CD4-positive, alpha-beta T cell treated with Interleukin-6 for 4 hours (primary cell): ENCODE measurements at regions not wholly inside any gene's neighbourhood (a gene's known extent, or its start where the extent isn't known, plus 50 kb on each side); places are given as distances from the start of the nearest gene placed in this dataset.
"Not testable (repeated sequence)": the region's sequence is repeated elsewhere in the genome, so short reads cannot be mapped to it uniquely, and the experiment has no call there.

Experiments used
- DNase-seq: peaks from one replicate; pipeline ENCODE4 v3.0.0-alpha.2; 2020; ENCODE audit warnings: mixed read lengths

DNA sequence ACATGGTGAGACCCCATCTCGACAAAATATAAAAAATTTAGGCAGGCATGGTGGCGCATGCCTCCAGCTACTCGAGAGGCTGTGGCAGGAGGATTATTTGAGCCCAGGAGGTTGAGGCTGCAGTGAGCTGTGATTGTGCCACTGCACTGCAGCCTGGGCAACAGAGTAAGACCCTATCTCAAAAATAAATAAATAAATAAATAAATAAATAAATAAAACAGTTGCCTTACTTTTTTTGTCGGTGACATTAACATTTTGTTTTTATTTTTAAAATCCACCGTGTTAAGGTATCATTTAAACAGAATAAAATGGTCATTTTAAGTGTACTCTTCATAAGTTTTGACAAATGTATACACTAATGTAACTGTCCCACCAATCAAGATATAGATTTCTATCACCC, 57.0 kb downstream of the RASL11A start:
- no peak for DNase-seq

DNA sequence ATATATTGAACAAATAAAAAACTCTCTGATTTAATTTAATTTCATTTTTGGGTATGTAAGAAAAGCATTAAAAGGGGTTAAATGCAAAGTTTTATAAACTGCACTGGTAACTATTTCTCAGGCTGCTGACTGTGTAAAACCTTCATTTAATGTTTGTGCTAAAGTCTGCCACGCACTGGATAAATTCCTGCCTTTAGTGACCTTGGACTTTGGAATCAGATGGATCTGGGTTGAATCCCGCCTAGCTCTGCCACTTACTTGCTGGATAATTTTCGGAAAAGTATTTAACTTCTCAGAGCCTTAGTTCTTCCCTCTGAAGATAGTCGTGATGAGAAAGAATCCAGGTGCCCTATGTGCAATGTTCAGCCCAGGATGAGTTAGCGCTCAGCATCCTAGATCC, 58.6 kb downstream of the RASL11A start:
- no peak for DNase-seq

DNA sequence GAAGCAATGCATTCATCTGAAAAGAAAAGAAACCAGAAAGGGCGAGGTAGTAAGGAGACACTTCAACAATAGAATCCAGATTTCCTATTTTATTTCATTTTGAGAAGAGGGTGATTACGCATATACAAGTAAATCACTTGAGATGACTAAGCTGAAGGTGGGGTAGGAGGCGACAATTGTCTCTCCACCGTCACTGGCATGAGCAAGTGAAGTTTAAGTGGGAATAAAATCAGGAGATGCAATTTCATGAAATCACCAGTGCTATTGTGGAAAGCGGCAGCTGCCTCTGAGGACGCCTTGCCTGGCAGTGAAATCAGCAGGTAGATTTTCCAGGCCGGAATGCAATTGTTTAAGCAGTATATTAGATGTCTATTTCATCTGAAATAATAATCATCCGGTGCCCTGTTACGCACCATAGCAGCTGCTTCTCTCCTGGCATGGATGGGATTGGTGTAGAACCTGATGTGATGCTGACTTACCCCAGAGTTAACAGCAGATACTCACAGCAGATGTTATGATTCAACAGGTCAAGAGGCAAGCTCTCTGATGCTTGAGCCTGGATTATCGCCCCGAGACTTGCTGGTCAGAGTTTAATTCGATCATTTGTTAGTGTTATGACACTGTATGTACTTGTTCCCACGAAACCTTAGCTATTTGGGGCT, 64.3 kb downstream of the RASL11A start:
- DNase-seq: no peak

DNA sequence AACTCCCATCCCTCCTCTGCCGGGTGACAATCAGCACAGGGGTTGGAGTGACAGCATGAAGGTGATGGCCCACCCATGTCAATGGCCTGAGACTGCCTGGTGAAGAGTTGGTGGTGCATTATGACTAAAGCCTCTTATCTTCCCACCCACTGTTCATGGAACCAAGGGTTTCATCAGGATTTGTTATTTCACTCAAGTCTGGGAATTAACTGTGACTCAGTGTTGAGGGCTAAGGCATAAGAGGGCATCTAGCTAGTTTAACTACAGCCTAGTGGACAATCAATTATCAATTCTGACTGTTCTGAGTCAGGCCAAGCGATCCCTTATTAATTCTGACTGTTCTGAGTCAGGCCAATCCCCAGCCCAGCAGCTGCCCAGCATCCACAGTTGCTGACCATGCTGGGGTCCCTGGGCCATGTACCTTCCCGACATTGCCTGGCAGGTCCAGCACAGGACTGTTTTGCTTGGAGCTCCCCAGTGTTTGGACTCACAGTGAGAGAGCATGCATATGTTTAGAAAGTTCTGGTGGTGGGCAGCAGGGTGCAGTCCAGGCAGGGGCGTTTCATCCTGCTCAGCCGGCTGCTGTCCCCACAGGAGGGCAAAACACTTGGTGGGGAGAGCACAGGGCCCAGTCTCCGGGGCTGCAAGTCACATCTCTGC, 65.5 kb downstream of the RASL11A start:
- no peak for DNase-seq

DNA sequence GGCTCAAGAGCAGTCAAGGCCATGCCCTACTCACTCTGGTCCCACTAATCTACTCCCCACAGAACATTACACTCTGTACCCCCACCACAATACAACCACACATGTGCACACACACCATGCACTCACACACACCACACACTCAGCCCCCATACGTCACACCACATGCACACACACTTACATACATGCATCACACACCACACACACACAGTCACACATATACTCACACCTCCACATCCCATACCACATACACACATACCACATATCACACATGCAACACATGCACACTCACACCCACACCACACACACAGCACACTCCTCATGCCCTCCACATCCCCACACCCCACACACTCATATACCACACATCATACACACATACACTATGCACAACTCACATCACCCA, 67.6 kb downstream of the RASL11A start:
- DNase-seq: no peak

DNA sequence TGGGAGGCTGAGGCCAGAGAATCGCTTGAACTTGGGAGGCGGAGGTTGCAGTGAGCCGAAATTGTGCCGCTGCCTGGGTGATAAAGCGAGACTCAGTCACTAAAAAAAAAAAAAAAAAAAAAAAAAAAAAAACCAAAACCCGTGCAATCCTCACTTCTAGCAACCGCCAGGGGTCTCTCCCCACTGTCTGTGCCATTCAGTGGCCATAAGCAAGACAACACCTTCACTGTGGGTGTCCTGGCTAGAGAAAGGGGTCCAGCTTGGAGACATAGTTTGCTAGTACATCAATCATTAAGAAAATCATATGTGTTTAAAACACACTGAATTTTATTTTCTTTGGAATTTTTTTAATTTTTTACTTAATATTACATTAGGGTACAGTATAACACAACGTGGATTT, 68.2 kb downstream of the RASL11A start:
- peak; percentile 8 for DNase-seq

DNA sequence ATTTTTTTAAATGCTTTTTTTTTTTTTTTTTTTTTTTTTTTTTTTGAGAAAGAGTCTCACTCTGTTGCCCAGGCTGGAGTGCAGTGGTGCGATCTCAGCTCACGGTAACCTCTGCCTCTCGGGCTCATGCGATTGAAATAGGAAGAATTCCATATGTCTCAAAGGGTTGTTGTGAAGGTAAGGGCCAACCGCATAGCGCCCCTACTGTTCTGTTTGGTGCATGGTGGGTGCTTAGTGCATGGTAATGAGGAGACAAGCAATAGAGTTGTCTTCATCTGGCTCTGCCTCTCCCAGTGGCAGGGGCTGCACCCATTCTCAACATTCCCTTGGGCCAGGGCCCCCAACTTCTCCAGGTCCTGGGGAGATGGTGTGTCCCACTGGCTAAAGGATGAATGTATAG, 68.7 kb downstream of the RASL11A start:
- peak; percentile 60 for DNase-seq

DNA sequence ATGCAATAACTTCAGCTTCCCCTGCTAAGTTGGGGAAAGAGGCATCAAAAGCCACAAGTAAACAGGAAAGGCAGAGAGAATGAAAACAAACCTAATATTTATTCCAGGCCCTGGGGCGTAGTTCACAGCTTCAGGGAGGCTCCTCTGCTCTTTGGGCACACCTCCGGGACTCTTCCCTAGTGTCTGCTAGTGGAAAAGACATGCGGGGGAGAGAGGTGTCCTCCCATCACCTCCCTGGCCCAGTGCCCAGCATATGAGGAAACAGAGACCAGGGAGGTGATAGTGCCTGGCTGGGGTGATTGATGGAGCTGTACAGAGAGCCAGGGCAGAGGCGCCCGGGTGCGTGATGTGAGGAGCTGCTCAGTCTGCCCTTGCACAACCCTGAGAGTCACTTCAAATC, 71.0 kb downstream of the RASL11A start:
- DNase-seq: no peak

DNA sequence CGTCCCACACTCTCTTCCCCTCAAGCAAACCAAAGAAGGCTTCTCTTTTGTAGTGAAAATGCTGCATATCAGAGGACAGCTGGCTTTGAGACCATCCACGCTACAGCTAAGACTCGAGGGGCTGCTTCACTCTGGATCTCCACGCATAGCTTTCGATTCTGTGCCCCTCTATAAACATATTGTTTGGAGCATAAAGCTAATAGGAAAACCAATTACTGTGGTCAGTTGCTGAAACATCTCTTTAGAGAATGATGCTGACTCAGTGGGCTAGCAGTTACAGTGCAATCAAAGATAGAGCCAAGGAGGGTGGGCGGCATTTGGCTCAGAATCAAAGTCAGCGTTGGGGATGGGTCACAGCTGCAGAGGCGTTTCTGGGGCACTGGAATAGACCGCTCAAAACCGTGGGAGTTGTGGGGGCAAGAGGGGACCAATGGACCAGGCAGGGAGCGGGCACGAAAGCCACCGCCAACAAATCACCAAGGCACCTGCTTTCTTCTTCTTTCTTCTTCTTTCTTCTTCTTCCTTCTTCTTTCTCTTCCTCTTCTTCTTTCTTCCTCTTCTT, 76.7 kb downstream of the RASL11A start:
- no peak for DNase-seq

DNA sequence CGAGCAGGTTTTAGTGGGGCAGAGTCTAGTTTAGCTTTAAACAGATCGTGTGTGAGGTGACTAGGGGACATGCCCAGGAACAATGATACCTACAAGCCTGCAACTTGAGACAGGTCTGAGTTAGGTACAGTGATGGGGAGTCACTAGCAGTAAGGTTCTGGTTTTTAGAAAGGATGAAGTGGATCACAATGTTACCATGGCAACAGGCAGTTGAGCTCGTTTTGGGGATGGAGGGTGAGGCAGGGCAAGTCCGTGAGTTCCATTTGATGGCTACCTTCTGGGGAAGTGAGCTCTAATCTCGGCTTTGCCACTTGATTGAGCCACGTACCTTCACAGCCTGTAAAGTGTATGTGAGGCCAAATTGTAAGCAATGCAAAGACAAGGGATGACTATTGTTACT, 76.0 kb upstream of the GTF3A start:
- no peak for DNase-seq

DNA sequence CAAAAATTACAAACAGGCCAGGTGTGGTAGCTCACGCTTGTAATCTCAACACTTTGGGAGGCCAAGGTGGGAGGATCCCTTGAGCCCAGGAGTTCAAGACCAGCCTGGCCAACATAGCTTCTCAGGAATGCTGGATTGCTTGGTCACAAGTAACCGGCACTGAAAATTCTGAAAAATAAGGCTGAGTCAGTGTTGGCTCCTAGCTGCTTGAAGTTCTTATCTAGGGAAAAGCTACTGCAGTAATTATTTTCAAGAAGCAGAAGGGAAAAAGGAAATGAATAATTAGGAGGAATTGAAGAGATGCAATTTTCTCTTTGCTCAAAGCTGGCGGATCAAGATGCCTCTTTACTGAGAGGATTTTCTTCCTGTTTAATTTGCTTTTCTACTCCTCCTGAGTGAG, 75.0 kb upstream of the GTF3A start:
- DNase-seq: no peak

DNA sequence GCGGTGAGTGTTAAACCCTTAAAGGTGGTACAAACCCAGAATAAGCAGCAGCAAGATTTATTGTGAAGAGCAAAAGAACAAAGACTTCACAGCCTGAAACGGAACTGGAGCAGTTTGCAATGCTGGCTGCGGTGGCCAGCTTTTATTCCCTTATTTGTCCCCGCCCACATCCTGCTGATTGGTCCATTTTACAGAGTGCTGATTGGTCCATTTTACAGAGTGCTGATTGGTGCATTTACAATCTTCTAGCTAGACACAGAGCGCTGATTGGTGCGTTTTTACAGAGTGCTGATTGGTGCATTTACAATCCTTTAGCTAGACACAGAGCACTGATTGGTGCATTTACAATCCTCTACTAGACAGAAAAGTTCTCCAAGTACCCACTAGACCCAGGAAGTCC, 73.6 kb upstream of the GTF3A start:
- DNase-seq: not testable (repeated sequence)

DNA sequence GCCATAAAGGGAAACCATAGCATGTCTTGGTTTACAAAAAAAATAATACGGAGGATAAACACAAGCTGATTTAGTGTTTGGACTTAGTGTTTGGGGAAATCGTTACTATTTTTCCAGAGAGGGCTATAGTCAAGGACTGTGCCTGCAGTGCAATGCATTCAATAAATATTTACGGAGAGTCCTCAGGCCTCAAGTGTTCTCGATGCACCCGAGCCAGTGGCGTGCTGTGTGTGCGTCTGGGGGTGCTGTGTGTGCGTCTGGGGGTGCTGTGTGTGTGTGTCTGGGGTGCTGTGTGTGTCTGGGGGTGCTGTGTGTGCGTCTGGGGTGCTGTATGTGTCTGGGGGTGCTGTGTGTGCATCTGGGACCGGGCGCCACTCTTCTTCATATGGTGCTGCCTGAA, 71.7 kb upstream of the GTF3A start:
- DNase-seq: no peak

DNA sequence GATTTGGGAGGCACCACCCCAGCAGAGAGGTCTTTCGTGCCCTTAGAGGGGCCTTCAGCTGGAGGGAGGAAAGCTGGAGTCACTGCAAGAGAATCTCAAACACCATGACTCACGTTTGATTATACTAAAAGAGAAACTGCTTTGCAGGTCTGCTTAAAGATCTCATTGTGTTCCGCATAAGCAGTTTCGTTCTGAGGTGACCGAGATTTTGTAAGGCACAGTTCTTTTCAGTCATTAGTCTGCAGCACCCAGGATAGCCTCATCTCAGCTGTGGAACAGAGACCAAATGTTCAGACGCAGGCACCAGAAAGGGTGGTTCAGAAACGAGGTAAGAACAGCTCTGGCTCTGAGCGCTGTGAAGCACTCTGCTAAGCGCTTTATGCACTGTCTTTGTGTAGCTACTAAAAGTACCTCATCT, 71.2 kb upstream of the GTF3A start:
- no peak for DNase-seq

DNA sequence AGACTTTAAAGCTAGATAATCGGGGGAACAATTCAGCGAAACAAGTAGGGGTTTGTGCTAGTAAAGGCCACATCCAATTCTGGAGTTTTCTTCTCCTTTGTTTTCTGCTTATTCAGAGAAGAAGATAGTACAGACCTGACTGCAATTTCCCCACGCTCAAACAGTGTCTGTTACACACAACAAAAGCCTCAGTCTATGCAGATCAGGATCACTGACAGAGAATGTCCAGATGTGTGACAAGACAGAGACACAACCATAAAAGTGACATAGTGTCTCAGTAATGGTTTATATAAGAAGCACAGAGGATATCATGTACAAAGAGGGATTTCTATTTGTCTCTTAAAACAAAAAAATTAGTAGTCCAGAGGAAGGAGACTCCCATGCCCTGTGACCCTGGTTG, 70.7 kb upstream of the GTF3A start:
- no peak for DNase-seq

DNA sequence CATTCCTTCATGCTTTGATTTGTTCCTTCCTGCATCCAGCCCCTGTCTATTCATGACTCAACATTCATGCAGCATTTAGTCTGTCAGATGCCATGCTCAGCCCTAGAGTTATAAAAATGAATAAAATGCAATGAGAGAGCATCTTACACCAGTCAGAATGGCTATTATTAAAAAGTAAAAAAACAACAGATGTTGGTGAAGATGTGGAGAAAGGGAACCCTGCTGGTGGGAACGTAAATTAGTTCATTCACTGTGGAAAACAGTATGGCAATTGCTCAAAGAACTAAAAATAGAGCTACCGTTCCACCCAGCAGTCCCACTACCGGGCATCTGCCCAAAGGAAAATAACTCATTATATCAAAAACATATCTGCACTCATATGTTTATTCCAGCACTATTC, 70.0 kb upstream of the GTF3A start:
- no peak for DNase-seq

DNA sequence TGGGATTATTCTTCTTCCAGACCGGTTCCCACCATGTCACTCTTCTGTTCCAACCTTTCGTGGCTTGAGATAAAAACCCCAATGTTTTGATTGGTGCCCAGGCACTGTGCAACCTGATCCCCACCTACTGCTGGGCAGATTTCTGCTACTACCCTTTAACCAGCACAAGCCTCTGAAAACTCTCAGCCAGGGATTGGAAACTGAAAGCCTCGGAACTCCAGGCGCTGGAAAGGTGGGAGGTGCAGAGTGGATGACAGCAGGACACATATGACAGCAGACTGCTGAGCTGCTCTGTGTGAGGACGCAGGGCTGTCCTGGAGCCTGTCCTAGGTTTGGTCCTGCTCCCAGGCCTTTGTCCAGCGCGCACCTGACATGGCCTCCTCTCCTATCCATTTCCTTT, 68.5 kb upstream of the GTF3A start:
- no peak for DNase-seq

DNA sequence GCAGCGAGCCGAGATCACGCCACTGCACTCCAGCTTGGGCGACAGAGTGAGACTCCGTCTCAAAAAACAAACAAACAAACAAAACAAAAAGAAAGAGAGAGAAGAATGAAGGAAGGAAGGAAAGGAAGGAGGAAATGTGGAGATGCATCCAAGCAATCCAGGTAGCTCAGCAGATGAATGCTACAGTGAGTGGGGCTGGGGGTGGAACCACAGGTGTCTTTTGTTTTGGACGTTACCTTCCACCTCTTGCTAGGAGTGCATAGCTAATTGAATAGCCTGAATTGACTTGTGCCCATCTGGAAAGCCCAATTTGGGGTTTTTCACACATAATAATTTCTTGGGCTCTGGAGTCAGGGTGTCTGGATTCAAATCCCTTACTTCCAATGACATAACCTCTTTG, 66.0 kb upstream of the GTF3A start:
- DNase-seq: no peak

DNA sequence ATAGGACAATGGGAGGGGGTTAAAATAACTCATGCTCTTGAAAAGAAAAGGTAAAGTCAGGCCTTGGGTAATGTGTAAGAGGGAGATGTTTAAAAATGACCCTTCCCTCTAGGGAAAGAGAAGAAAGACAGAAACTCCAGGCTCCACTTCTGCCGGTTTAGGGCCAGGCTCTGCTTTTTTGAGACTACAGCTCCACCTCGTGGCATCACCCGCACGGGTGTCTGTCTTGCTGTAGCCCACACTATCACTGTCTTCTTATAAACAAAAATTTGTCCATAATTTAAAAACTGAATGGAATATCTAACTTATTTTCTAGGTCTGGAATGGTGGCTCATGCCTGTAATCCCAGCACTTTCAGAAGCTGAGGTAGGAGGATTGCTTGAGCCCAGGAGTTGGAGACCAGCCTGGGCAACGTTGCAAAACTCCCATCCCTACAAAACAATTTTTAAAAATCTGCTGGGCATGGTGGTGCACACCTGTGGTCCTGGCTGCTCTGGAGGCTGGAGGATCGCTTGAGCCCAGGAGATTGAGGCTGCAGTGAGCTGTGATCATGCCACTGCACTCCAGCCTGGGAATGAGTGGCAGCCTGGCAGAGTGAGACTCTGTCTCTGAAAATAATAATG, 65.1 kb upstream of the GTF3A start:
- DNase-seq: peak; percentile 75

DNA sequence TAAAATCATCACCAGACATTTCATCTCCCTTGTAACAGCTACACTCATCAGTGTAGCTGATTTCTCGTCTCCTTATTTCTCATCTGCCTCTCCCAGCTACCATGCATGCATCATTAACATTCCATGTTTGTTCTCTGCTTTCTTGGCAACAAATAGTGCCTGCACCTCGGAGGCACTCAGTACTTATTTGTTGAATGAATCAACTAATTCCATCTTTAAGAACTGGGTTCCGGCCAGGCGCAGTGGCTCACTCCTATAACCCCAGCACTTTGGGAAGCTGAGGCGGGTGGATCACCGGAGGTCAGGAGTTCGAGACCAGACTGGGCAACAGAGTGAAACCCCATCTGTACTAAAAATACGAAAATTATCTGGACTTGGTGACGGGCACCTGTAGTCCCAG, 63.9 kb upstream of the GTF3A start:
- DNase-seq: no peak

DNA sequence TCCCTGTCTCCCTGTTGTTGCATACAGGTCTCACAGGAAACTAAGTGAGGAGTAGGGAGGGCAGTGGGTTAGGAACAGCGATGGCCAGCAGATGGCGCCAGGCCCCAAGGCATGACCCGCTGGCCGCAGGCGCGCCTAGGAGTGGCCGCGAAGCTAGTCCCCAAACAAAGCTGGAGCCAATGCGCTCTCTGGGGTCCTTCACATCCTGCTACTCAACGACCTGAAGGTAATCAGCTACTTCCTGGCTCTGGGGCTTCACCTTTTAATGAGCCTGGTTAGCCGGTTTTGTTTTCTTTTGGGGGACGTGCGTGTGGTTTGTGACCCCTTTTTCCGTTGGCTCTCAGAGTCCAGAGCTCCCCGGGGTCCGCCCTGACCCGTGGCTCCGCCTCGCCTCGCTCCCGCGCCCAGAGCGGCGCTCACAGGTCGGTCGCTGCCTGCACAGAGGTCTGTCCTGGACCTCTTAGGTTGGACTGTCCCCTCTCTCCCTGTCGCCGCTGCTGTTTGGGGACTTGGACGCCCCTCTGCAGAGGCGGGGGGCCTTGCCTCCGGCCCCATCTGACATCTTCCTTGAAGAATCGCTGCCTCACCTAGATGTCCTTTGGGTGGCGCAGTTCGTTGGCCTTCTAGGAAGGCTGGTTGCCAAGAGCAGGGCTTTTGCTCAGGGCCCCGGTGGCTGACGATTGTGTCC, 62.2 kb upstream of the GTF3A start:
- DNase-seq: peak; percentile 84

DNA sequence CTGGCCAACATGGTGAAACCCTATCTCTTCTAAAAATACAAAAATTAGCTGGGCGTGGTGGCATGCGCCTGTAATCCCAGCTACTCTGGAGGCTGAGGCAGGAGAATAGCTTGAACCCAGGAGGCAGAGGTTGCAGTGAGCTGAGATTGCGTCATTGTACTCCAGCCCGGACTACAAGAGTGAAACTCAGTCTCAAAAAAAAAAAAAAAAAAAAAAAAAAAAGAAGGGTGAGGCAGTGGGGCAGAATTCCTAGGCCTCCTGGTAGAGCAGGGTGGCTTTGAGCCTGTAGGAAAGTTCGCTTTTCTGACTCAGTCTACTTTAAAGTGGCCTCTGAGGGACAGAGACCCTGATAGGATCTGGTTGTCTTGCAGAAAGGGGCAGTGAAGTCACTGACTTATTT, 60.8 kb upstream of the GTF3A start:
- DNase-seq: not testable (repeated sequence)

DNA sequence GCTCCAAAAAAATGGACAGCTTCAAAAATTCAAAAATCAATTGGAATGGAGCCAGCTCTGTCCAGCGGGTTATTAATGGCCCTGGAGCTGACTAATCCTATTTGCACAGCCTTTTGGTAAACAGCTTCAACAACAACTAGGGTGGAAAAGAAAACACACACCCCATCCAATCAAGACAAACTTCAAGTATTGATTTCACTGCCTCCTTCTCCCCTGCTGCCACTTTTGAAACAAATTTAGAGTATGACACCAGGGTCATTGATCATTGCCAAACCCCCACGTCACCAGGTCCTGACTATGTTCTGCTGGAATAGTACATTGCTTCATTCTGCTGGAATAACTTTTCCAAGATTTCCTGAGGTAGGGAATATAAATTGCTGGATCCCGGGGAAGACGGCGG, 56.8 kb upstream of the GTF3A start:
- DNase-seq: no peak
